ENCODE measurements at regions not wholly inside any gene's neighbourhood (a gene's known extent, or its start where the extent isn't known, plus 50 kb on each side); places are given as distances from the start of the nearest gene placed in this dataset.

DNA sequence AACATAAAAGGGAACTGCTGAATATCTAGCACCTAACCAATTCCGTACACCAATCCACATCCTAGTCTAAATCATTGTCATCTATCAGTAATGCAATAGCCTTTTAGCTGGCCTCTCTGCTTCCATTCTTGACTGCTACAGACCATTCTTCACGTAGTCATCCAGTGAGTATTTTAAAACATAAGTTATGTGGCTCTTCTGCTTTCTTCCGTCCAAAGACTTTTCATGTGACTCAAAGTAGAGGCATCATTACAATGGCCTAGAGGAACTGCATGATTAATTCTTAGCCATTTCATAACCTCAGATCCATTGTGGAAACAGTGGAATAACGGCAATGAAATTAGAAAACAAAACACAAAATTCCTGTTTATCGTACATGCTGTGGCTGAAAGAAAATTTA lies 88.9 kb upstream of the CBLB start:
- 78 to 87% methylated on average over 5 of the region's 5 CpGs for WGBS, 2 donors
- TF ChIP-seq, protein P1, sequence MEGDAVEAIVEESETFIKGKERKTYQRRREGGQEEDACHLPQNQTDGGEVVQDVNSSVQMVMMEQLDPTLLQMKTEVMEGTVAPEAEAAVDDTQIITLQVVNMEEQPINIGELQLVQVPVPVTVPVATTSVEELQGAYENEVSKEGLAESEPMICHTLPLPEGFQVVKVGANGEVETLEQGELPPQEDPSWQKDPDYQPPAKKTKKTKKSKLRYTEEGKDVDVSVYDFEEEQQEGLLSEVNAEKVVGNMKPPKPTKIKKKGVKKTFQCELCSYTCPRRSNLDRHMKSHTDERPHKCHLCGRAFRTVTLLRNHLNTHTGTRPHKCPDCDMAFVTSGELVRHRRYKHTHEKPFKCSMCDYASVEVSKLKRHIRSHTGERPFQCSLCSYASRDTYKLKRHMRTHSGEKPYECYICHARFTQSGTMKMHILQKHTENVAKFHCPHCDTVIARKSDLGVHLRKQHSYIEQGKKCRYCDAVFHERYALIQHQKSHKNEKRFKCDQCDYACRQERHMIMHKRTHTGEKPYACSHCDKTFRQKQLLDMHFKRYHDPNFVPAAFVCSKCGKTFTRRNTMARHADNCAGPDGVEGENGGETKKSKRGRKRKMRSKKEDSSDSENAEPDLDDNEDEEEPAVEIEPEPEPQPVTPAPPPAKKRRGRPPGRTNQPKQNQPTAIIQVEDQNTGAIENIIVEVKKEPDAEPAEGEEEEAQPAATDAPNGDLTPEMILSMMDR (IDR thresholded peaks at IDR 0.05), result no peak
- no peak for TF ChIP-seq POLR2A (IDR thresholded peaks at IDR 0.05)
- H3K4me3 ChIP-seq (ENCODE audit: low read depth, poor library complexity, severe bottlenecking), result no peak overlapping the region
- intact Hi-C loops (cut with DNase I; ENCODE audit: low total_unique reads), result no loop called here
- DNase-seq (ENCODE audit: low spot score in 2 of 2), result no peak

DNA sequence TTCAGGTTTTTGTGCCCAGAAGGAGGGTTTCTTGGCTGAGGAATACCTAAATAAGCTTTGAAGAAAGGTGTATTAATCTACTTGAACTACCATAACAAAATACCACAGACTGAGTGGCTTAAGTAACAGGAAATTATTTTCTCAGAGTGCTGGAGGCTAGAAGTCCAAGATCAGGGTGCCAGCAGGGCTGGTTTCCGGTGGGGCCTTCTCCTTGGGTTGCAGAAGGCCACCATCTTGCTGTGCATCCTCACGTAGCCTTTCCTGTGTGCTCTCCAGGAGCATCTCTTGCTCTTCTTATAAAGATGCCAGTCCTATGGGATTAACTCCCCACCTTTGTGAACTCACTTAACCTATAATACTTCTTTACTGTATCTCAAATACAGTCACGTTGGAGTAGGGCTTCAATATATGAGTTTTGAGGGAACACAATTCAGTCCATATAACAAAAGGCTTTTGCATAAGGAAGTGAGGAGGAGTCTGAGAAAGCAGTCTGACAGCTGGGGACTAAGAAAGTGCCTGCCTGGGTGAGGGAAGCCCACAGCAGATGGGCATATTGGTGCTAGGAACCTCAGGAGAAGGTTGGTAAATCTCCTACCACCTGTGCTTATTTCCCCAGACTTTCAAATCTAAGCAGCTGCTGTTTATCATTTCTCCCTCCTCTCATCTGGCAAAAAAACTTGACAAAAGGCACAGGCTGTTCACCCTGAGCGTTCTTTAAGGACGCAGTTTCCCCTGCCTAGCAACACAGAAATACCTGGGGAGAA lies 89.6 kb upstream of the CBLB start:
- WGBS, 2 donors, result 92 to 93% methylated on average over 5 of the region's 5 CpGs
- no peak overlapping the region for H3K4me3 ChIP-seq (ENCODE audit: low read depth, poor library complexity, severe bottlenecking)
- TF ChIP-seq, protein P1 (IDR thresholded peaks at IDR 0.05), result no peak
- TF ChIP-seq POLR2A (IDR thresholded peaks at IDR 0.05), result no peak
- DNase-seq (ENCODE audit: low spot score in 2 of 2), result no peak
- intact Hi-C loops (cut with DNase I; ENCODE audit: low total_unique reads), result no loop called here

DNA sequence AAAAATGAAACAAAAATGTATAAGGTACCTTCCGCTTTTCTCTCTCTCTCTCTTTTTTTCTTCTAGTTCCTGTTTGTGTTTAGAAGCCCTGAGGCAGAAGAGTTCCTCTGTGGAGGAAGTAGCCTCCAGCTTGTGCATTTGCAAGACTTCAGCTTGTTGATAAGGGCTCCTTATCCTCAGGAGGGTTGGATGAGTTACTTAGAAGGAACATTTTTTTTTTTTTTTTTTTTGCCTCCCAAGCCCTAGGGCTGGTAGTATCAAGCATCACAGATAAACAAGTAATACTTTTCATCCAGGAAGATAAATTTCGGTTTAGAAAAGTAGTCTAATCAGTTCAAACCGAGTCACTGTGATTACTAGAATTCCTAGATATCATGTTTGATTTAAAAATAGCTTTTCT lies 91.0 kb upstream of the CBLB start:
- no peak for TF ChIP-seq POLR2A (IDR thresholded peaks at IDR 0.05)
- TF ChIP-seq, protein P1 (IDR thresholded peaks at IDR 0.05), result no peak
- 59 to 65% methylated on average over 3 of the region's 3 CpGs for WGBS, 2 donors
- DNase-seq (ENCODE audit: low spot score in 2 of 2), result no peak
- H3K4me3 ChIP-seq (ENCODE audit: low read depth, poor library complexity, severe bottlenecking), result no peak overlapping the region
- intact Hi-C loops (cut with DNase I; ENCODE audit: low total_unique reads), result no loop called here

DNA sequence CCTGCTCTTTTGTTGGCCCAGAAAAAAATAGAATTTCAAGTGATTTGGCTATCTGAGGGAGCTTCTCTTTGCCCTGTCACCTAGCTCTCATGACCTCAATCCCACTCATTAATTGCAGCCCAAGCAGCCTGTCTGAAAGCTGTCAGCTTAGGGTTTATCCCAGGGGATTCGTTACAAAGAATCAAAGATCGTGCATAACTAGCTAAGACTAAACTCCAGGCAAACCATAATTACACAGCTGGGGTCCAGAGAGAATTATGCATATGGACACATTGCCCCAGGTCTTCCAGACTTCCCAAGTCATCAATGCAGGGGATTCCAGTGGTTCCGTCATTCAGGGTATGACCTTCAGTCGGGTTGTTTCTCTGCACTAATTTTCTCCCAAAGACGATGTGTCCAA lies 91.6 kb upstream of the CBLB start:
- WGBS, 2 donors, result 90 to 91% methylated on average over 5 of the region's 5 CpGs
- TF ChIP-seq, protein P1 (IDR thresholded peaks at IDR 0.05), result no peak
- no peak for TF ChIP-seq POLR2A (IDR thresholded peaks at IDR 0.05)
- intact Hi-C loops (cut with DNase I; ENCODE audit: low total_unique reads), result no loop called here
- H3K4me3 ChIP-seq (ENCODE audit: low read depth, poor library complexity, severe bottlenecking), result no peak overlapping the region
- DNase-seq (ENCODE audit: low spot score in 2 of 2), result no peak

DNA sequence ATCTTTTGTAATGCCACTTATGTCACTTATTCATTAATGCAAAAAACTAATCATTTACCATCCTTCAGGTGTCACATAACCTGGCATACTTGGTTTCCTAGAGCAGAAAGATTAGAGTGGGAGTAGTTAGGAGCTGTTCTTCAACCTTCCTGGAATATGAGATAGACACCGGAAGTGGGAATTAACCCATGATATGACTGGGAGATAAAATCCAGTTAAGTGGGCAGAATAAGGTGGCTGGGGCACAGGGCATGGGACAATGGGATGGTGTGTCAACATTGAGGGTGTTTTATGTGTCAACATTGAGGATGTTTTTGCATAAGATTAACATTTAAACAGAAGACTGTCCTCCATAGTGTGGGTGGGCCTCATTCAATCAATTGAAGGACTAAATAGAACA lies 94.3 kb upstream of the CBLB start:
- no peak for DNase-seq (ENCODE audit: low spot score in 2 of 2)
- WGBS, 2 donors, result 86 to 95% methylated on average over 1 of the region's 1 CpG
- H3K4me3 ChIP-seq (ENCODE audit: low read depth, poor library complexity, severe bottlenecking), result no peak overlapping the region
- intact Hi-C loops (cut with DNase I; ENCODE audit: low total_unique reads), result no loop called here
- TF ChIP-seq, protein P1 (IDR thresholded peaks at IDR 0.05), result no peak
- TF ChIP-seq POLR2A (IDR thresholded peaks at IDR 0.05), result no peak

DNA sequence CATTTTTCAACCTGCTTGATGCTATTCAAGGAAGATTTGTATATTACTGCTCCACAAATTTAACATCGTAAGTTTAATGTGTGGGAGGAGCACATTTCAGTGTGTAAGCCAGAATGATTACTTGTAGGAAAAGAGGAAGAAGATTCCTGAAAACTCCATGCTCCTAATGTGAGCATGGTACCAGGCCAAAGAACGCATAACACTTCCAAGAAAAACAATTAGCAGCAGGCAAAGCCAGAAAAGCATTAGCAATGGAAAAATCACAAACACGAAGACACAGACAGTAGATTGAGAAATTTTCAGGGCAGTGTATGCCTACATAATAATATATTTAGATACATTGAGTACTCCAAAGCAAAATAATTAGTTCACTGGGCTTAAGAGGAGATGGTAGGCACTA lies 96.6 kb upstream of the CBLB start:
- intact Hi-C loops (cut with DNase I; ENCODE audit: low total_unique reads), result no loop called here
- H3K4me3 ChIP-seq (ENCODE audit: low read depth, poor library complexity, severe bottlenecking), result no peak overlapping the region
- TF ChIP-seq, protein P1 (IDR thresholded peaks at IDR 0.05), result no peak
- no peak for TF ChIP-seq POLR2A (IDR thresholded peaks at IDR 0.05)
- 17 to 20% methylated on average over 3 of the region's 3 CpGs for WGBS, 2 donors
- no peak for DNase-seq (ENCODE audit: low spot score in 2 of 2)
